ENCODE measurements at regions not wholly inside any gene's neighbourhood (a gene's known extent, or its start where the extent isn't known, plus 50 kb on each side); places are given as distances from the start of the nearest gene placed in this dataset.

GRCh38 chr1:104921525-104921924 is 1171.8 kb downstream of the AMY1C start:
- Mint-ChIP-seq H3K4me3 (no peak overlapping the region), H3K4me1 (no peaks in the 10 kb centered on the region), H3K27ac (no peak overlapping the region), H3K9me3 (peaks cover 2 to 8% (median 6%) of the 10 kb centered on the region in 7 donors), H3K36me3 (no peaks in the 10 kb centered on the region), H3K27me3 (ENCODE audit: low read depth in 3 of 3) (peaks cover 0 to 1% (median 0%) of the 10 kb centered on the region in 3 donors)
- H3K27me3 ChIP-seq (ENCODE audit: control insufficient read depth in 2 of 2, insufficient read depth in 2 of 2, low read length in 2 of 2): no peaks in the 10 kb centered on the region
- H3K79me2 ChIP-seq (ENCODE audit: insufficient read depth, low read length): no peaks in the 10 kb centered on the region
- H4K20me1 ChIP-seq (ENCODE audit: insufficient read depth, low read length): no peaks in the 10 kb centered on the region
- no peak overlapping the region for H3K27ac ChIP-seq (ENCODE audit: low read depth in 1 of 2, low read length in 2 of 2)
- DNase-seq: no peak
- H3K9ac ChIP-seq (ENCODE audit: insufficient read depth, low read length, poor library complexity, severe bottlenecking): no peak overlapping the region
- intact Hi-C loops (cut with micrococcal nuclease): no loop called here
- no peaks in the 10 kb centered on the region for H3K36me3 ChIP-seq (replicated peaks in 1 of 2; ENCODE audit: control insufficient read depth in 1 of 2, insufficient read depth in 2 of 2, low read length in 2 of 2)
- H3K4me2 ChIP-seq (replicated peaks; ENCODE audit: extremely low read depth, low read length, poor library complexity, severe bottlenecking): no peak overlapping the region
- no peak overlapping the region for H2AFZ ChIP-seq (ENCODE audit: insufficient read depth, low read depth, low read length, poor library complexity, severe bottlenecking)
- no peak overlapping the region for H3K4me3 ChIP-seq (replicated peaks in 1 of 3; ENCODE audit: low read depth in 2 of 3, low read length in 3 of 3)
- peaks cover 0 to 4% of the 10 kb centered on the region in 2 donors for H3K9me3 ChIP-seq (replicated peaks in 1 of 2; ENCODE audit: control insufficient read depth in 1 of 2, insufficient read depth in 1 of 2, low read length in 2 of 2)
- H3K4me1 ChIP-seq (ENCODE audit: control insufficient read depth in 1 of 2, insufficient read depth in 2 of 2, low read length in 2 of 2): no peaks in the 10 kb centered on the region
- no peak for TF ChIP-seq CTCF (IDR thresholded peaks at IDR 0.05)

GRCh38 chr1:104923075-104923474 is 1173.4 kb downstream of the AMY1C start:
- Histone ChIP-seq H2AFZ (ENCODE audit: insufficient read depth, low read depth, low read length, poor library complexity, severe bottlenecking) (no peak overlapping the region), H3K79me2 (ENCODE audit: insufficient read depth, low read length) (no peaks in the 10 kb centered on the region), H3K4me3 (replicated peaks in 1 of 3; ENCODE audit: low read depth in 2 of 3, low read length in 3 of 3) (no peak overlapping the region), H3K4me1 (ENCODE audit: control insufficient read depth in 1 of 2, insufficient read depth in 2 of 2, low read length in 2 of 2) (no peaks in the 10 kb centered on the region), H3K4me2 (replicated peaks; ENCODE audit: extremely low read depth, low read length, poor library complexity, severe bottlenecking) (no peak overlapping the region), H3K36me3 (replicated peaks in 1 of 2; ENCODE audit: control insufficient read depth in 1 of 2, insufficient read depth in 2 of 2, low read length in 2 of 2) (no peaks in the 10 kb centered on the region), H4K20me1 (ENCODE audit: insufficient read depth, low read length) (no peaks in the 10 kb centered on the region), H3K9ac (ENCODE audit: insufficient read depth, low read length, poor library complexity, severe bottlenecking) (no peak overlapping the region), H3K9me3 (replicated peaks in 1 of 2; ENCODE audit: control insufficient read depth in 1 of 2, insufficient read depth in 1 of 2, low read length in 2 of 2) (peaks cover 0 to 2% of the 10 kb centered on the region in 2 donors), H3K27me3 (ENCODE audit: control insufficient read depth in 2 of 2, insufficient read depth in 2 of 2, low read length in 2 of 2) (no peaks in the 10 kb centered on the region), H3K27ac (ENCODE audit: low read depth in 1 of 2, low read length in 2 of 2) (no peak overlapping the region)
- H3K27me3 Mint-ChIP-seq (ENCODE audit: low read depth in 3 of 3): peaks cover 0 to 1% (median 0%) of the 10 kb centered on the region in 3 donors
- H3K4me3 Mint-ChIP-seq: no peak overlapping the region
- WGBS (ENCODE audit: insufficient coverage): 93% methylated on average over 4 of the region's 7 CpGs
- peaks cover 2 to 10% (median 4%) of the 10 kb centered on the region in 7 donors for H3K9me3 Mint-ChIP-seq
- no peaks in the 10 kb centered on the region for H3K36me3 Mint-ChIP-seq
- H3K27ac Mint-ChIP-seq: no peak overlapping the region
- no peak for DNase-seq
- TF ChIP-seq CTCF (IDR thresholded peaks at IDR 0.05): no peak
- intact Hi-C loops (cut with micrococcal nuclease): no loop called here
- H3K4me1 Mint-ChIP-seq: no peaks in the 10 kb centered on the region
